Sigmoid colon (tissue), 4 donors: ENCODE measurements at regions not wholly inside any gene's neighbourhood (a gene's known extent, or its start where the extent isn't known, plus 50 kb on each side); places are given as distances from the start of the nearest gene placed in this dataset.

Experiments
- POLR2AphosphoS5 ChIP-seq, 4 donors: sonication (generic); formaldehyde crosslinking; IDR thresholded peaks; one replicate each; pipeline ENCODE4 v1.6.1; 2017; ENCODE audit warnings: antibody characterized with exemption in 4 of 4
- TF ChIP-seq, protein P1 (sequence below), 4 experiments: fragments of 450-650 bp in 3 of 4; fragments of 200-600 bp in 1 of 4; IDR thresholded peaks; one replicate each; pipeline ENCODE4 v1.5.1; 2016 to 2019; ENCODE audit warnings: antibody characterized with exemption in 4 of 4, mild to moderate bottlenecking in 3 of 4, moderate library complexity in 2 of 4

DNA sequence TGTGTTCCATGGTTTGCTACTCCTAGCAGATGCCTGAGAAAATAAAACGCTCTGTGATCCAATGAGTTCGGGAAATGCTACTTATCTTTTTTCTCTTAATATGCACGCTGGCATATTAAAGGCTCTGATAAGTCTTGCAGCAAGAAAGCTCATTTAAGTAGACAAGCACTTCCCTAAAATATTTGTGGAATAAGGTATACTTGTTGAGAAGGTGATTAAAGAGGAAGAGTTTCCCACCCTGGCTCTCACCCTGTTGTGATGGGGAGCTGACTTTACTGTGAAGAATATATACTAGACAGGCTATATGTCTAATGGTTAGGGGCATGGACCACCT is 279.4 kb downstream of the RPS24 start:
- TF ChIP-seq, protein P1, sequence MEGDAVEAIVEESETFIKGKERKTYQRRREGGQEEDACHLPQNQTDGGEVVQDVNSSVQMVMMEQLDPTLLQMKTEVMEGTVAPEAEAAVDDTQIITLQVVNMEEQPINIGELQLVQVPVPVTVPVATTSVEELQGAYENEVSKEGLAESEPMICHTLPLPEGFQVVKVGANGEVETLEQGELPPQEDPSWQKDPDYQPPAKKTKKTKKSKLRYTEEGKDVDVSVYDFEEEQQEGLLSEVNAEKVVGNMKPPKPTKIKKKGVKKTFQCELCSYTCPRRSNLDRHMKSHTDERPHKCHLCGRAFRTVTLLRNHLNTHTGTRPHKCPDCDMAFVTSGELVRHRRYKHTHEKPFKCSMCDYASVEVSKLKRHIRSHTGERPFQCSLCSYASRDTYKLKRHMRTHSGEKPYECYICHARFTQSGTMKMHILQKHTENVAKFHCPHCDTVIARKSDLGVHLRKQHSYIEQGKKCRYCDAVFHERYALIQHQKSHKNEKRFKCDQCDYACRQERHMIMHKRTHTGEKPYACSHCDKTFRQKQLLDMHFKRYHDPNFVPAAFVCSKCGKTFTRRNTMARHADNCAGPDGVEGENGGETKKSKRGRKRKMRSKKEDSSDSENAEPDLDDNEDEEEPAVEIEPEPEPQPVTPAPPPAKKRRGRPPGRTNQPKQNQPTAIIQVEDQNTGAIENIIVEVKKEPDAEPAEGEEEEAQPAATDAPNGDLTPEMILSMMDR (IDR thresholded peaks at IDR 0.05) = no peak
- no peak for TF ChIP-seq POLR2AphosphoS5 (IDR thresholded peaks at IDR 0.05)
